UCSD-AML1 (cell line): ENCODE measurements at regions not wholly inside any gene's neighbourhood (a gene's known extent, or its start where the extent isn't known, plus 50 kb on each side); places are given as distances from the start of the nearest gene placed in this dataset.

Experiments
- DNase-seq: peaks from one replicate; lab custom pipeline; 2025; ENCODE audit not compliant: unreplicated experiment; lab: John Stamatoyannopoulos, UW

GRCh38 chr22:49208768-49209252 lies 618.9 kb downstream of the BRD1 start:
- no peak for DNase-seq

DNA sequence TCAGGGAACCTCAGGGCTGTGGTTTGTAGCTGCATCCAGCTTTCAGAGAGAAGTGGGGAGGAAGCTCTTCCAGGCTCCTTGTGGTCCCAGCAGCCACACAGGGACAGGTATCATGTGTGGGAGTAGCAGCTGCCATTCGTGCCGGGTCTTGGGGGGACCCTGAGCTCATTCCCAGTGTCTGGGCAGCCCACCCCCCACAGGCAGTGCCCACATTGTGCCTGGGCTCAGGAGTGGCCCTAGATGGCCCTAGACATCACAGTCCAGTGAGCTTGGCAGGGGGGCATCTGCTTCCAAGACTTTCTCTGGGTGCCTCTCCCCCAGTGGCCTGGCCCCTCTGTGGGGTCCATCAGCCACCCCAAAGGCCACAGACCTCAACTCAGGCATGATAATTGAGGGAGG lies 619.7 kb downstream of the BRD1 start:
- no peak for DNase-seq

- DNase-seq = no peak
Measured at GRCh38 chr22:49207008-49208003, 620.4 kb downstream of the BRD1 start.

DNA sequence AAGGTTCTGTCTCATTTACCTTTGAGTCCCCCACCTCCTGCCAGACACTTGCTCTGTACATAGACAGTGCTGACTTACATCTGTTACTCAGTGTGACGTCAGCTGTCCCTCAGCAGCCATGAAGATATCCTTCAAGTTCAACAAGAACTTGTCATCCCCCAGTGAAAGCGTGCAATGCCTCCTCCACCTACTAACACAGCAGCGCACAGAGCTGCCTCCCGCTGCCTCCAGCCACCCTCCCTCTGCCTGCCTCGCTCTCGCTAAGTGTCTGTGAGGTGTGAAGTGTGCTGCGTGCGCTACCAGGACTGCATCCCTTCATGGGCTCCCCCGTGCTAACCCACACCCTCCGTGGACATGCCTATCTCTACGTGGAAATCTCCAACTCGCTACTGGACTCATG lies 621.4 kb downstream of the BRD1 start:
- DNase-seq = no peak

DNA sequence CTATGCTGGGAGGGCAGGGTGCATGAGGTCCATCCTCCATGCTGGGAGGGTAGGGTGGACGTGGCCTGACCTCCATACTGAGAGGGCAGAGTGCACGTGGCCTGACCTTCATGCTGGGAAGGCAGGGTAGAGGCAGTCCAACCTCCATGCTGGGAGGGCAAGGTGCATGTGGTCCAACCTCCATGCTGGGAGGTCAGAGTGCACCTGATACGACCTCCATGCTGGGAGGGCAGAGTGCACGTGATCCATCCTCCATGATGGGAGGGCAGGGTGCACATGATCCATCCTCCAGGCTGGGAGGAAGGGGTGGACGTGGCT lies 622.2 kb downstream of the BRD1 start:
- no peak for DNase-seq

- DNase-seq = no peak
Measured at GRCh38 chr22:49204599-49205482, 622.8 kb downstream of the BRD1 start.

- no peak for DNase-seq
Measured at GRCh38 chr22:49203859-49204598, 623.6 kb downstream of the BRD1 start.

DNA sequence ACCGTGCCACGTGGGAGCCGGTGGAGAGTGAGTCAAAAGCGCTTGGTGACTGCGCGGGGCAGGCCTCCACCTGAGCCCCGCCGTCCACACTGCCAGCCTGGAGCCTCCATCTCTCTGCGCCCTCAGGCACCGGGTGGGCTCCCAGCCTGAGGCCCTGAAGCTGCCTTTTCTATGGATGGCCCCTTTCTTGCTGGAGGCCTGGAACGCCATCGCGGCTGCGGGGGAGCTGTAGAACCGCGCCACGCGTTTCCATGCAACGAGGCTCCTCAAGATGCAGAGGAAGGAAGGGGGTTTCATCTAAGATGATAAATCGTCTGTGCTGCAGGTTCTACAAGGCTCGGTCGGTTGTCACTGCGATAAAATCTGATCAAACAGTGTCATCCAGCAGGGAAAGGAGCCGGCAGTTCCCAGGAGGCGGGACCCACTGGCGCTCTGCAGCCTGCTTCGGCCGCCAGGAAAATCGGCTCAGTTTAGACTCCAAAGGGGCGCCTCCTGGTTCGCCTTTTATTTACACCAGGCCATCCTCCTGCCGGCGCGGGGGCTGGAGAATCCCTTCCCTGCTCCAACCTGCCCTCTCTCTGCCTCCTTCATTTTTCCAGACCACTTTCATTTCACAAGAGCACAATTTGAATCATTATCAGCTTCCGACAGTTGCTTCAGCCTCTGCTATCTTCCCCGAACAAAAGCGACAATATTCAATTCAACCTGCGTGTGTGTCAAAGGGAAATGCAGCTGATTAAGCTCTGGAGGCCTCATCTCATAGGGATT lies 624.4 kb downstream of the BRD1 start:
- no peak for DNase-seq

GRCh38 chr22:49202226-49202625 lies 625.4 kb downstream of the BRD1 start:
- DNase-seq = no peak

GRCh38 chr22:49201046-49201970 lies 626.4 kb downstream of the BRD1 start:
- no peak for DNase-seq

DNA sequence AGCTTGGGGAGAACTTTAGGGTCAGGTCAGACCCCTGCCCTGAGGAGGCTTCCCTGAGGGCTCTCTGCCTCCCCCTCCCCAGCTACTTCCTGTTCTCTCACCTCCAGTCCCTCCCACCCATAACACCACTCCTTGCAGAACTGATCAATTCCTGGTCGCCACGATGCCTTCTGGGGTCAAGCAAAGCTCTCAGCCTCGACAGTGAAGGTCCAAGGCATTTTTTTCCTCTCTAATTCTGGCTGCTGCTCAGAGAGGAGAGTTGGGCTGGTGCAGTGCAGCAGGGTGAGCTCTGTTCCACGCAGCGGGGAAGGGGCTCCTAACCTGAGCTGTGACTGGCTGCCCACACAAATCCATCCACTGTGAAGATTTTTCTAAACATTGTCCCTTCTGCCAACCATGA lies 628.4 kb downstream of the BRD1 start:
- DNase-seq = no peak

DNA sequence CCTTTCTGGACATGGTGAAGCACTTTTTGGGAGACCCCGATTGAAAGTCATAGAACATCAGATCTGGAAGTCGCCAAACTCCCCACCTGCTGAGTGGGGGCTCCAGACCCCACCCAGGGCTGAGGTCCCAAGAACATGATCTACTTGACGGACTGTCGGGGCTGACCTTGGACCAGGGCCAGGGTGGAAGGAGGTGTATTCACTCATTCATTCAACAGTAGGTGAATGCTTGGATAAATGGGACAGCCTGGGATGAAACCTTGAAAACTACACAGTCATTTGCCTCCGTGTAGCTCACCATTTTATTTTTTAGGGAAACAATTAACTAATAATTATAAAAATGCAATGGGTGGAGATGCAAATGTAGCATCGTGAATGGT lies 629.0 kb downstream of the BRD1 start:
- no peak for DNase-seq

DNA sequence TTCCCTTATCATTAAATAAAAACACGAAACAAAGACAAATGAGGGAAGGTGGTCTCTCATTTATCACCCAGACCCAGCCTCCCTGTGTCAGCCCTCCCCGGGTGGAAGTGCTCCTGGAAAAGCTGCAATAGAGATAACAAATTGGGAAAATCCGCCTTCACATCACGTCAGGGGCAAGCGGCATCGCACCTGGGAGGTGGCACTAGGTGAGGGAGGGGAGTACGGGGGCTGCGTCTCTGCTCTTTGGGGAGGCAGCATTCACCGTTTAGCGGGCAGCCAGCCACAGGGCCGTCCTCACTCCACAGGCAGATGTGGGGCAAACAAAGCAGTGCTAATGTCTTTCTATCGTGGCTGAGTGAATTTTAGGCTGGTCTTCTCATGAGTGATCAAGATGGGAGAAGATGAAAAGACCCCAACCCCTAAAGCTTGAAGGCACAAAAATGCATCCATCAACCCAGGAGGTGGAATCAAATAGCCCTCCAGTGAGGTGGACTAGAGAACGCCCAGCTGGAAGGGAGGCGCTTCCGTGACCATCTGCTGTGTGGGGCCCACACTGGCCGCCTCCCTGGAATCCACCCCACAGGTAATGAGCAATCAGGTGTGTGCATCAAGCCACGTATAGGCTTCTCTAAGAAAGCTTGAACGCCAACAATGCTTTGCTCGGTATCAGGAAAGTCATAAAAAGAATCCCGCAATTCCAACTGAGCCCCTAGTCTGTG lies 629.5 kb downstream of the BRD1 start:
- no peak for DNase-seq

- no peak for DNase-seq
Measured at GRCh38 chr22:49197505-49197904, 630.2 kb downstream of the BRD1 start.

DNA sequence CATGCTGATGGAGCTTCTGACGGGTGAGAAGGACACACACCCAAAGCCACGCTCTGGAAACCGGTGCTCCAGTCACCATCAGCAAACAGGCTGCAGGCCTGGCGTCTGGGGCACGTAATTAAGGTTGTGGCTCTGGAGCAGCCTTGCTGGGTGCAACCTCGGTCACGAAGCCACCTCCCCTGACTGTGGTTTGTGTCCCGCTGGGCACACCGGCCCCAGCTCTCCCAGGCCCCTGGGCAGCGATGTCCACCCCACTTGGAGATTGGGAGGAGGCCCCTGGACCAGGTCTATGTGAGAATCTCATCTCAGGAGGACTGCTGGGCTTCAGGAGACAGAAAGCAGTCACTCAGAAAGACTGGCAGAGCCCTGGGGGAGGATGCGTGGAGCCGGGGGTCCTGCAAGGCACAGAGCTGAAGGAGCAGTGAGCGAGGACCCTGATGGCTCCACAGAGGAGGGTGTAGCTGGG lies 631.6 kb downstream of the BRD1 start:
- DNase-seq = no peak

- DNase-seq = no peak
Measured at GRCh38 chr22:49195636-49196035, 632.0 kb downstream of the BRD1 start.

DNA sequence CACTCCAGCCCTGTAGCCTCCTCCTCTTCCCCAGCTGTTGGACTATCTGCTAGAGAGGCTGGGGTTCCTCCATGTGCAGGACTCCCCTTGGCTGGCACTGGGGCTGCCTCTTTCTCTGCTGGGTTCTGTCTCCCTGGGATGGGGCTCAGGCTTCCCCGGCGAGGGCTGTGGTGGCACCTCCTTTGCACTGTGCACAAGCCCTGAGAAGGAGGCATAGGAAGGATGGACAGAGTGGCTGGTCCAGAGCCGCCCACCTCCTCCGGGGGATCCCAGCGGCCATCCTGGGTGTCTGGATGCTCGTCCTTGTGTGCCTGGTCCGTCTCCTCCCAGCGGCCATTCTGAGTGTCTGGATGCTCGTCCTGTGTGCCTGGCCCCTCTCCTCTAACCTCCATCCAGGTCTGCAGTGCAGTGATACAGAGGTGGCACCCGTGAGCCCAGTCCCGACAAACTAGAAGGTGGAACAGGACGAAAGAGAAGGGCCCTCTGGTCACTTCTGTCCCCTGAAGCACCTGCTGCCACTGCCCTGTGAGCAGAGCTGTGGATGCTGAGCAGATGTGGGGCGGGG lies 633.7 kb downstream of the BRD1 start:
- DNase-seq = no peak

- DNase-seq = no peak
Measured at GRCh38 chr22:49193348-49193747, 634.3 kb downstream of the BRD1 start.
